SK-N-SH treated with all-trans-retinoic acid at 6 μM for 48 hours (cell line): ENCODE measurements at regions not wholly inside any gene's neighbourhood (a gene's known extent, or its start where the extent isn't known, plus 50 kb on each side); places are given as distances from the start of the nearest gene placed in this dataset.

ENCODE experiments used
- ARNTL ChIP-seq: fragments of 450-650 bp; formaldehyde crosslinking; IDR thresholded peaks from 2 replicates; pipeline ENCODE4 v1.5.0; 2020; ENCODE audit warnings: low read depth, mild to moderate bottlenecking, moderate library complexity, borderline replicate concordance
- OSR1 ChIP-seq: fragments of 250-450 bp; sonication (Bioruptor Pico); IDR thresholded peaks from 2 replicates; pipeline ENCODE4 v1.8.0; 2022; ENCODE audit warnings: moderate library complexity, mild to moderate bottlenecking, inconsistent platforms
- RARB ChIP-seq: fragments of 250-450 bp; sonication (Bioruptor Pico); IDR thresholded peaks from 2 replicates; pipeline ENCODE4 v1.8.0; 2021; ENCODE audit warnings: mild to moderate bottlenecking, moderate library complexity
- SNAI2 ChIP-seq: fragments of 250-450 bp; sonication (Bioruptor Pico); IDR thresholded peaks from 2 replicates; pipeline ENCODE4 v1.5.0; 2020; ENCODE audit warnings: mild to moderate bottlenecking, moderate library complexity
- TSHZ2 ChIP-seq: fragments of 250-450 bp; sonication (Bioruptor Pico); IDR thresholded peaks from 2 replicates; pipeline ENCODE4 v1.5.0; 2020; ENCODE audit warnings: mild to moderate bottlenecking, moderate library complexity

GRCh38 chr10:71087622-71088021 lies 124.7 kb upstream of the UNC5B start:
- TF ChIP-seq ARNTL (CRISPR knock-in tag) (no peak), OSR1 (CRISPR knock-in tag) (no peak), SNAI2 (CRISPR knock-in tag) (no peak), TSHZ2 (CRISPR knock-in tag) (no peak), RARB (CRISPR knock-in tag) (no peak)
